Fibroblast of upper back skin (primary cell): ENCODE measurements at regions not wholly inside any gene's neighbourhood (a gene's known extent, or its start where the extent isn't known, plus 50 kb on each side); places are given as distances from the start of the nearest gene placed in this dataset.

Experiments used
- DNase-seq: peaks from one replicate; pipeline ENCODE4 v3.0.0-alpha.2; 2013

DNA sequence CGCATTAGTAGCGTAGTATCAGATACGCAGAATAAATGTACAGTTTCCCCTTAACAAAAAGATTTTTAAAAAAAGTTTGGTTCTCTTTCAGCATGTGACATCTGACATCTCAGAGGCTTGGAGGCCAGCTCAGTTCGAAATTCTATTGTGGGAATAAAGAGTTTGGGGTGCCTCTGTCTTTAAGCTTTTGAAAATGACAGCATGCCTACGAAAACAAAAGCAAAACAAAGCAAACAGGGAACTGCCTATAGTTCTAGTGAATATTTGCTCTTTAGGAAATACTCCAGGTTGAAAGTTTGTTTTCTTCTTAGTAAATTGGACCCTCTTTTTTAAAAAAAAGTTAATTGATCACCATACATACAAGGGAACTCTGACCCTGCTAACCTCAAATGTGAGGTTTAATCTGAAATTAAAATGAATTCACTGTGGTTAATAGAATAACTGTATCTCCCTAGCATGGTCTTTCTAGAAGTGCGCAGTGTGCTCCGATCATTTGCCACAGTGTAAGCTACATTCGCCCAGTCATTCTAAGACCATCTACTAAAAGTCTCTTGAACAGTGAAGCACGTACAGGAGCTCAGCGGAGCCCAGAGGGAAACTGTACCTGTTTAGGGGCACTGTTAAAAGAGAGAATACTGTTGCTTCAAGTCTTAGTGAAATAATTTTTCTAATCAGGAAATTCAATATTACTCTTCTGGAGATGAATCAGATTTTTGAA, 347.0 kb upstream of the CDH2 start:
- no peak for DNase-seq

DNA sequence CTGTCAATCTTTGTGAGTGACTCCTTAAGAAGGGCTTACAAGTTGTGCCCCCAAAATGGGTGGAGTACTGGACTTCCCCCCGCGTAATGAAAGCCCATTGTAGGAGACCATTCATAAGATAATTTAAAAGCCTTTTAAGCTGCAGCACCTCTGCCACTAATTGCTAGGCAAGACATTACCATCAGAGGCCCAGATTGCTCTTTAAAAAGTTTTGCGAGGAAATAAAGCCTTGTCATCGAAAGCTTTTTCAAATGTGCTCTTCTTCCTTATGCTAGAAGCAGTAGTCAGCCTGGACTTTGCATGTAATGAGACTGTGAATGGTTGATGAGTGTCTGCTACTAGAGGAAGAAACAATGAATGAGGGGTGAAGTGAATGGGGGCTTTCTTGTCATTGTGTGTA, 345.3 kb upstream of the CDH2 start:
- no peak for DNase-seq

- DNase-seq: no peak
Observed at GRCh38 chr18:28519997-28520396, 343.1 kb upstream of the CDH2 start.

DNA sequence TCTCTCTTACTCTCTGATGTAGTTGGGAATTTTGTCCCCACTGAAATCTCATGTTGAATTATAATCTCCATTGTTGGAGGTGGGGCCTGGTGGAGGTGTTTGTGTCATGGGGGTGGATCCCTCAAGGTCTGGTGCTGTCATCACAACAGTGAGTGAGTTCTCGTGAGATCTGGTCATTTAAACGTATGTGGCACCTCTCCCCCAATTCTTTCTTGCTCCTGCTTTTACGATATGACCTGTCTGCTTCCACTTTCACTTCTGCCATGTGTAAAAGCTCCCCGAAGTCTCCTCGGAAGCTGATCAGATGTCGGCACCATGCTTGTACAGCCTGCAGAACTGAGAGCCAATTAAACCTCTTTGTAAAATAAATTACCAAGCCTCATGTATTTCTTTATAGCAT, 337.8 kb upstream of the CDH2 start:
- no peak for DNase-seq

- no peak for DNase-seq
Observed at GRCh38 chr18:28512357-28512756, 335.4 kb upstream of the CDH2 start.

DNA sequence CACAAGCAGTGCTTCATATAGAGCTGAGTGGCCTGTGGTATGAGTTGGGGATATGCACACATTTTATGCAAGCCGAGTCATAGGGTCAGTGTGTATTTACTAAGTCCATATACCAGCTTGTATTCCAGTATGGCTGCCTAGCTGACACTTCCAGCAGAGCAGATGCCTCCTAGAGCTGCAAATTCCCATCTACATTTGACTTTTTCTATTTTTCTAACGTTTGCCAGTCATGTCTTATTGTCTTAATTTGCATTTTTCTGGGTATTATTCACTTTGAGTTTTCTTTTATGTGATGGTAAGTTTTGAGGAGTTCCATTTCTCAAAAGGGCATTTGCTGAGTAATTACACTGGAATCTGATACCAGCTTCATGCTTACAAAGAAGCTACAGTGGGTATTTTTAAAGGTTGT, 334.5 kb upstream of the CDH2 start:
- DNase-seq: peak; percentile 30

GRCh38 chr18:28510210-28510609, 333.3 kb upstream of the CDH2 start:
- no peak for DNase-seq

- DNase-seq: no peak
Observed at GRCh38 chr18:28504066-28504465, 327.1 kb upstream of the CDH2 start.

DNA sequence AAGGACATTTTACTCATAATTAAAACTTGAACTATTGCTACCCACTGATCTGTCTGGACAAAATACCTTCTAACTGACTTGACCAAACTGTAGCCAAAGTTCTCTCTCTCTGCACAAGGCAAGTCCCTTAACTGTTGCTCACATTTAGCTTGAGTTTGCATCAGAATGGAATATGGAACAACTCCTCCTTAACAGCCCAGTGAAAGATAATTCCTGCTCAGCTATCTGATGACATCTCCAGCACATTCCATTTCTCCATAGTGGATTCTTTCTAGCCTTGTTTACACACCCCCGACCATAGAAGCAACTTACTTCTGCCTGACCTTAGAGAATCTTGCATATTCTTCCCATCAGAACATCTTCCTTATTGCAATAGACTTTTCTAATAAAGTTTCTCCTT, 317.2 kb upstream of the CDH2 start:
- peak; percentile 89 for DNase-seq

DNA sequence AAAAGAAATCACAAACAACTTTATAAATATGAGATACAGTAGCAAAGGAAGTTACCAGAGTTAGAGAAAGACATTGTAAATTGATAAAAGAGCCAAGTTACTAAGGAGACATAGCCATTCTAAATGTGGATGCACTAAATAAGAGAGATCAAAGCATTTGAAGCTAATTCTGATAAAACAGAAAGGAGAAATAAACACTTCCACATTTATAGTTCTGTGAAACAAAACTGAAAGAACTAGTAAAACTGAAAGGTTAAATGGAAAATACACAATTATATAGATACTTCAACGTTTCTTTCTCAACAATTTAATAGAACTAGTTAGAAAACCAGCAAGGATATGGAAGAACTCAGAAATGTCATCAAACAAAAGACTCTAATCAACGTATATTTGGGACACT, 309.0 kb upstream of the CDH2 start:
- DNase-seq: no peak

GRCh38 chr18:28485210-28485801, 308.4 kb upstream of the CDH2 start:
- no peak for DNase-seq

DNA sequence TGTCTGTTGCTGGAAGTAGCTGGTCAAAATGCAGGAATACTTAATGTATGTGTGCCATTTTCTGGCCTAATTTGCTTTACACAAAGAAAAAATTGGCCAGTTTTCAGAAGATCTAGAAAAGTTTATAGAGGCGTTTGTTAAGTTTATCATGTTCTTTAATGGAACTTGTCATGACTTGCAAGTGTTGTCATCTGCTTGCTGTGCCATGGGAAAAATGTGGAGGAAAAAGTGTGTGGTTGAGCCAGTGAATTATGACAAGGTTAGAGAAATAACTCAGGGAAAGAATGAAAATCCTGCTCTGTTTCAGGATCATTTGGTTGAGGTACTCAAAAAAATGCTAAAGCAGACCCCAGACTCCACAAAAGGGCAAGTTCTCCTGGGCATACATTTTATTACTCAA, 301.6 kb upstream of the CDH2 start:
- no peak for DNase-seq

- no peak for DNase-seq
Observed at GRCh38 chr18:28476302-28476701, 299.4 kb upstream of the CDH2 start.

- DNase-seq: no peak
Observed at GRCh38 chr18:28469946-28470345, 293.0 kb upstream of the CDH2 start.

GRCh38 chr18:28468901-28469300, 292.0 kb upstream of the CDH2 start:
- no peak for DNase-seq

DNA sequence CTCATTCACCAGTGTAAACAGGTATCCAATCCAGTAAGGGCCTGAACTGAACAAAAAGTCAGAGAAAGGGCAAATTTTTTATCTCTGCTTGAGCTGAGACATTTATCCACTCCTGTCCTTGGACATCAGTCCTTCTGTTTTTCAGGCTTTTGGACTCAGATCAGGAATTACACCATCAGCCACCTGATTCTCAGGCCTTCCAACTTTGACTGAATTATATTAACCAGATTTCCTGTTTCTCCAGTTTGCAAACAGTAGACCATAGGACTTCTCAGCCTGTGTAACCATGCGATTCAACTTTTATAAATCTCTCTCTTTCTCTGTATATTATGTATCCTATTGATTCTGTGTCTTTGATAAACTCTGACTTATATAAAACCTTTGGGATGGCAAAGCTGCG, 289.3 kb upstream of the CDH2 start:
- DNase-seq: no peak

- no peak for DNase-seq
Observed at GRCh38 chr18:28459587-28459986, 282.7 kb upstream of the CDH2 start.

DNA sequence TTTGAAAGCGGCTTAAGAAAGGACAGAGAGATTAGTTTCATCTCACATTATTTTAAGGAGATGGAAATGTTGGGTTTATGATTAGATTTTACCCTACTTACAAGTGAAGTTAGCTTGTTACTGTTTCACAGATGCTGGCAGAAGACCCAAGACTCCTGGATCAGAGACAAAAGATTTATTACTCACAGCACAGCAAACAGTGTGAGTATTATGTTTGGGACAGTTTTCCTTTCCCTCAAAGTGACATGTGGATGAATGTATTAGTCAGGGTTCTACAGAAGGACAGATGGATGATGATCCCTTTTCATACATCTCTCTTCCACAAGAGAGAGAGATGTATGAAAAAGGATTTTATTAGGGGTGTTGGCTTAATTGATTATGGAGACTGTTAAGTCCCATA, 281.8 kb upstream of the CDH2 start:
- DNase-seq: no peak

DNA sequence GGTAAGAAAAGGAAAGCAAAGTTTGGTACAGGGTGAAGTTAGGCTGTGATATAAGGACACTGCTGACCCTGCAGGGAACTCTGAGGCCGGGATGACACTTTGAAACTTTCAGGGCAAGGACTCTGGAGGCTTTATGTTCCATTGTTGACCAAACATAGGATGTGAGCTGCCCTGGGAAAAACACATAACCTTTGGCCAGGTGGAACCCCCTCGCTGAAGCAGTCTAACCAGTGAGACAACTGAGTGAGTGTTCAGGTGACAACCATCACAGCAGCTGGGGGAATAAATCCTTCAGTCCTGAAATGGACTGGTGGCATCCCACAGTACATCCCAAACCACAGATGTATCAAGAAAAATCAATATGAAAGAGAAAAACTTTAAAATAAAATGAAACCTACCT, 280.9 kb upstream of the CDH2 start:
- no peak for DNase-seq

GRCh38 chr18:28455971-28456370, 279.0 kb upstream of the CDH2 start:
- peak; percentile 11 for DNase-seq

- peak; percentile 17 for DNase-seq
Observed at GRCh38 chr18:28439870-28440269, 262.9 kb upstream of the CDH2 start.

DNA sequence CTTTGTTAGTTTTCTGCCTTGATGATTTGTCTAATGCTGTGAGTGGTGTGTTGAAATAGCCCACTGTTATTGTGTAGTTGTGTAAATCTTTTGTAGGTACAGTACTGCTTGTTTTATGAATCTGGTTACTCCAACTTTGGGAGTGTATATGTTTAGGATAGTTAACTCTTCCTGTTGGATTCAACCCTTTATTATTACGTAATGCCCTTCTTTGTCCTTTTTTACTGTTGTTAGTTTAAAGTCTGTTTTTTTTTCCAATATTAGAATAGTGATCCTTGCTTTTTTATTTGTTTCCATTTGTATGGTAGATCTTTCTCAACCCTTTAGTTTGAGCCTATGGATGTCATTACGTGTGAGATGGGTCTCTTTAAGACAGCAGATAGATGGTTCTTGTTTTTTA, 261.5 kb upstream of the CDH2 start:
- no peak for DNase-seq

GRCh38 chr18:28432339-28432738, 255.4 kb upstream of the CDH2 start:
- DNase-seq: peak; percentile 45

GRCh38 chr18:28425886-28426285, 249.0 kb upstream of the CDH2 start:
- DNase-seq: no peak

DNA sequence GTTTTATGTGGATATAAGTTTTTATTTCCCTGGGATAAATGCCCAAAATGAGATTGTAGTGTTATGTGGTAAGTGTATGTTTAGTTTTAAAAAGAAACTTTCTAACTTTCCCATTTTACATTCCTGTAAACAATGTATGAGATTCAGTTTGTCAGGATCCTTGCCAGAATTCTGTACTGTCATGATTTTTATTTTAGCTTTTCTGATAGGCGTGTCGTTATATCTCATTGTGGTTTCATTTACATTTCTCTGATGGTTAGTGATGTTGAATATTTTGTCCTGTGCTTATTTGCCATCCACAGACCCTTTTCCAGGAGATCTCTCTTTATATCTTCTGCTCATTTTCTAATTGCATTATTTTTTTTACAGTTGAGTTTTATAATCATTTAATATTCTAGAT, 245.6 kb upstream of the CDH2 start:
- no peak for DNase-seq
